CD8-positive, alpha-beta memory T cell (primary cell): ENCODE measurements at regions not wholly inside any gene's neighbourhood (a gene's known extent, or its start where the extent isn't known, plus 50 kb on each side); places are given as distances from the start of the nearest gene placed in this dataset.

ENCODE experiments used
- CTCF ChIA-PET: fragments of 350-600 bp; sonication (Branson Sonifier 250); formaldehyde crosslinking; loops from one replicate; lab custom pipeline; 2021; ENCODE audit warnings: antibody characterized with exemption; lab: Charles Lee
- POLR2A ChIA-PET: fragments of 350-600 bp; sonication (Branson Sonifier 250); formaldehyde crosslinking; loops from one replicate; lab custom pipeline; 2021; ENCODE audit warnings: antibody characterized with exemption; lab: Charles Lee
- DNase-seq, 5 donors: peaks; one replicate each; pipeline versions ENCODE4 v3.0.0 to v3.0.0-alpha.2; 2020 to 2022; ENCODE audit warnings: mixed read lengths in 1 of 5
- H3K27ac ChIP-seq: one replicate; pipeline ENCODE4 v1.7.0; 2013; ENCODE audit warnings: low read depth, mild to moderate bottlenecking, low read length, moderate library complexity
- H3K27me3 ChIP-seq: 2 replicates; pipeline ENCODE4 v1.7.0; 2013; ENCODE audit warnings: low read length, mild to moderate bottlenecking; ENCODE audit not compliant: insufficient read depth, poor library complexity, severe bottlenecking
- H3K36me3 ChIP-seq: 2 replicates; pipeline ENCODE4 v1.7.0; 2013; ENCODE audit warnings: mild to moderate bottlenecking, low read length, moderate library complexity; ENCODE audit not compliant: insufficient read depth
- H3K4me1 ChIP-seq: 2 replicates; pipeline ENCODE4 v1.7.0; 2013; ENCODE audit warnings: mild to moderate bottlenecking, low read length, moderate library complexity; ENCODE audit not compliant: insufficient read depth
- H3K4me3 ChIP-seq: 2 replicates; pipeline ENCODE4 v1.7.0; 2013; ENCODE audit warnings: mild to moderate bottlenecking, low read length
- H3K9me3 ChIP-seq: 2 replicates; pipeline ENCODE4 v1.7.0; 2013; ENCODE audit warnings: mild to moderate bottlenecking, low read length
- H3K27ac Mint-ChIP-seq, 8 donors: one replicate each; pipeline ENCODE4 v1.8.0; 2020 to 2021; ENCODE audit warnings: mixed read lengths in 8 of 8, mild to moderate bottlenecking in 6 of 8, inconsistent platforms in 3 of 8, moderate library complexity in 3 of 8
- H3K27me3 Mint-ChIP-seq, 2 donors: one replicate each; pipeline ENCODE4 v1.8.0; 2020 to 2021; ENCODE audit warnings: mixed read lengths in 2 of 2, mild to moderate bottlenecking in 1 of 2, moderate library complexity in 1 of 2
- H3K36me3 Mint-ChIP-seq, 3 donors: one replicate each; pipeline ENCODE4 v1.8.0; 2020 to 2021; ENCODE audit warnings: mixed read lengths in 3 of 3, inconsistent platforms in 1 of 3, mild to moderate bottlenecking in 1 of 3
- H3K4me1 Mint-ChIP-seq, 3 donors: one replicate each; pipeline ENCODE4 v1.8.0; 2020 to 2021; ENCODE audit warnings: mixed read lengths in 3 of 3, inconsistent platforms in 1 of 3, mild to moderate bottlenecking in 1 of 3
- H3K4me3 Mint-ChIP-seq, 7 donors: one replicate each; pipeline ENCODE4 v1.8.0; 2020 to 2021; ENCODE audit warnings: mixed read lengths in 7 of 7, mild to moderate bottlenecking in 6 of 7, moderate library complexity in 4 of 7, inconsistent platforms in 2 of 7
- H3K9me3 Mint-ChIP-seq, 5 donors: one replicate each; pipeline ENCODE4 v1.8.0; 2020 to 2022; ENCODE audit warnings: mixed read lengths in 5 of 5, mild to moderate bottlenecking in 3 of 5, moderate library complexity in 2 of 5, inconsistent platforms in 1 of 5

- Histone ChIP-seq H3K4me1 (no peaks in the 10 kb centered on the region), H3K27me3 (no peaks in the 10 kb centered on the region), H3K9me3 (no peaks in the 10 kb centered on the region), H3K4me3 (no peak overlapping the region), H3K27ac (no peak overlapping the region), H3K36me3 (no peaks in the 10 kb centered on the region)
- H3K9me3 Mint-ChIP-seq, result no peaks in the 10 kb centered on the region
- DNase-seq, result no peak
- no peaks in the 10 kb centered on the region for H3K36me3 Mint-ChIP-seq
- peaks cover 8 to 20% of the 10 kb centered on the region in 2 donors for H3K27me3 Mint-ChIP-seq
- H3K4me1 Mint-ChIP-seq, result no peaks in the 10 kb centered on the region
- no peak overlapping the region for H3K4me3 Mint-ChIP-seq
- ChIA-PET POLR2A (no interaction called here), CTCF (no interaction called here)
- H3K27ac Mint-ChIP-seq, result no peak overlapping the region
Observed at GRCh38 chr7:25318047-25318446, 89.8 kb upstream of the NPVF start.

- no peaks in the 10 kb centered on the region for H3K36me3 Mint-ChIP-seq
- POLR2A ChIA-PET, result no interaction called here
- H3K9me3 Mint-ChIP-seq, result peaks cover 0 to 2% (median 0%) of the 10 kb centered on the region in 5 donors
Observed at GRCh38 chr7:25319707-25320106, 91.4 kb upstream of the NPVF start.

DNA sequence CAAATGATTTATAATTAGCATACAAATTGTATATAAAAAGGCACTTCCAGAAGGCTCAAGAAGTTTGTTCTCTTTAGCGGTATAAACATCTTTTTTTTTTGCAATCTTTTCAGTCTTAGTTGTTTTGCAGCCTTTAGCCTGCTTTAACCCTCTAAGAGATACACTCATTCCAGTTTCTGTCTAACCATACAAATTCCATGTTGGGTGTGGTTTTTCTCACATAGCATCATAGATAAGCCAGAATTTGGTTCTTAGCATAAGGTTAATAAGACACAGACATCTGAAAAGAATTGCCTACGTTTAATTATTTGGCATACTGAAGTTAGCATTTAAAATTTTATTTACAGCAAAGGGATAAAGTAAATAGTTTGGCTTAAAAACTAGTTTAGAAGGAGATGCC is 92.5 kb upstream of the NPVF start:
- H3K4me3 ChIP-seq, result no peak overlapping the region
- no peak for DNase-seq
- CTCF ChIA-PET, result no interaction called here
- H3K9me3 Mint-ChIP-seq, result peaks cover 0 to 2% (median 0%) of the 10 kb centered on the region in 5 donors
- no peaks in the 10 kb centered on the region for H3K27me3 ChIP-seq
- H3K36me3 ChIP-seq, result no peaks in the 10 kb centered on the region
- no peaks in the 10 kb centered on the region for H3K9me3 ChIP-seq
- no peak overlapping the region for H3K4me3 Mint-ChIP-seq
- no peaks in the 10 kb centered on the region for H3K4me1 Mint-ChIP-seq
- no peak overlapping the region for H3K27ac Mint-ChIP-seq
- H3K4me1 ChIP-seq, result no peaks in the 10 kb centered on the region
- no peak overlapping the region for H3K27ac ChIP-seq
- POLR2A ChIA-PET, result no interaction called here
- H3K36me3 Mint-ChIP-seq, result no peaks in the 10 kb centered on the region
- peaks cover 9 to 24% of the 10 kb centered on the region in 2 donors for H3K27me3 Mint-ChIP-seq

More at GRCh38 chr7:25319707-25320106, 91.4 kb upstream of the NPVF start:
- Histone ChIP-seq H3K4me1 (no peaks in the 10 kb centered on the region), H3K9me3 (no peaks in the 10 kb centered on the region), H3K4me3 (no peak overlapping the region), H3K27me3 (no peaks in the 10 kb centered on the region), H3K27ac (no peak overlapping the region), H3K36me3 (no peaks in the 10 kb centered on the region)
- H3K4me3 Mint-ChIP-seq, result no peak overlapping the region
- CTCF ChIA-PET, result no interaction called here
- peaks cover 9 to 25% of the 10 kb centered on the region in 2 donors for H3K27me3 Mint-ChIP-seq
- no peaks in the 10 kb centered on the region for H3K4me1 Mint-ChIP-seq
- H3K27ac Mint-ChIP-seq, result no peak overlapping the region
- DNase-seq, result no peak

- Mint-ChIP-seq H3K4me1 (no peaks in the 10 kb centered on the region), H3K36me3 (no peaks in the 10 kb centered on the region), H3K9me3 (peaks cover 0 to 2% (median 0%) of the 10 kb centered on the region in 5 donors), H3K4me3 (no peak overlapping the region), H3K27me3 (peaks cover 9 to 26% of the 10 kb centered on the region in 2 donors), H3K27ac (no peak overlapping the region)
- H3K27ac ChIP-seq, result no peak overlapping the region
- no peak overlapping the region for H3K4me3 ChIP-seq
- DNase-seq, result no peak
- no peaks in the 10 kb centered on the region for H3K9me3 ChIP-seq
- ChIA-PET CTCF (no interaction called here), POLR2A (no interaction called here)
- no peaks in the 10 kb centered on the region for H3K27me3 ChIP-seq
- no peaks in the 10 kb centered on the region for H3K4me1 ChIP-seq
- H3K36me3 ChIP-seq, result no peaks in the 10 kb centered on the region
Observed at GRCh38 chr7:25321424-25321823, 93.1 kb upstream of the NPVF start.

DNA sequence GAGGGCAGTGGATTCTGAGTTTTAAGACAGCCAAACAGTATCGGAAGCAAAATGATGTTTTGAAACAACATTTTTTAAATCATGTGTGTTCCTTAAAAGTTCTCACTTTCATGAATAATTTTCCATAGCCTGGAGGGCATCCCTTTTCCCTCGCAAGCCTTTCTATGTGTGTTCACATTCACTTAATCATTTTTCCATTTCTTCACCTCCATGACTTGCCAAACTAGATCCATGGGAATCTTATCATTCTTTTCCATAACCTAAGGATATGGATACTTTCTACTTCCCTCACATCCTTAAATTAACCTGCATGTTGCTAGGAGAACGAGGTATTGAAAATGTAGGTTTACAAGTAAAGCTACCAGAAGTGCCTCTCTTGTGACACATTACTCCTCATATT is 94.2 kb upstream of the NPVF start:
- Histone ChIP-seq H3K4me3 (no peak overlapping the region), H3K4me1 (no peaks in the 10 kb centered on the region), H3K9me3 (no peaks in the 10 kb centered on the region), H3K36me3 (no peaks in the 10 kb centered on the region), H3K27ac (no peak overlapping the region), H3K27me3 (no peaks in the 10 kb centered on the region)
- no peak overlapping the region for H3K27ac Mint-ChIP-seq
- H3K4me3 Mint-ChIP-seq, result no peak overlapping the region
- H3K4me1 Mint-ChIP-seq, result no peaks in the 10 kb centered on the region
- ChIA-PET CTCF (no interaction called here), POLR2A (no interaction called here)
- H3K9me3 Mint-ChIP-seq, result peaks cover 0 to 2% (median 0%) of the 10 kb centered on the region in 5 donors
- peaks cover 7 to 23% of the 10 kb centered on the region in 2 donors for H3K27me3 Mint-ChIP-seq
- DNase-seq, result no peak
- H3K36me3 Mint-ChIP-seq, result no peaks in the 10 kb centered on the region

DNA sequence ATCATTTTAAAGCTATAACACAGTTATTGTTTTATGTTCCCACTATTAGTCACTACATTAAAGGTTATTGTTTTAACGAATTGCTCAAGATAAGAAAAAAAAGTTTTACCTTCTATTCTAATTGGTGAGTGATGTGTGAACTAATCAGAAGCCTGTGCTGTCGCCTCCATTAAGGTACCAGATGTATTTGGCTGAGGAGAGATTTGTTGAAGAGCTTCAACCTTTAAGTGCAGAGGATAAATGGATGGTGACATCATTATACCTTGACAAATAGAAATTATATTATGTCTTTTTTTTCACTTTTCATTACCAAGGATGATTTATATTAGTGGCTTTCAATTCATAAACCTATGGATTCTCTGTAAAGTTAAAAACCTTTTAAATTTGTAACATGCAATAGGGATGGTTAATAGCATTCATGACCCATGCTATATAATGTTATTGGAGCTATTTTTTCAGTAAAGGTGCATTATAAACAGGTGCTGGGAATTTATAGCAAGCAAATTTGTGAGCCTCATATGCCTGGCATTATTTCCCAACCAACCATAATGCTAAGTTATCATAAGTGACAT is 97.0 kb upstream of the NPVF start:
- no peaks in the 10 kb centered on the region for H3K27me3 ChIP-seq

GRCh38 chr7:25326501-25327156 is 98.3 kb upstream of the NPVF start:
- Histone ChIP-seq H3K4me3 (no peak overlapping the region), H3K36me3 (no peaks in the 10 kb centered on the region), H3K4me1 (no peaks in the 10 kb centered on the region), H3K9me3 (no peaks in the 10 kb centered on the region), H3K27me3 (no peaks in the 10 kb centered on the region), H3K27ac (no peak overlapping the region)
- DNase-seq, result no peak
- H3K27me3 Mint-ChIP-seq, result peaks cover 7 to 18% of the 10 kb centered on the region in 2 donors
- H3K4me3 Mint-ChIP-seq, result no peak overlapping the region
- H3K27ac Mint-ChIP-seq, result no peak overlapping the region
- POLR2A ChIA-PET, result no interaction called here
- H3K36me3 Mint-ChIP-seq, result no peaks in the 10 kb centered on the region
- CTCF ChIA-PET, result no interaction called here
- H3K4me1 Mint-ChIP-seq, result no peaks in the 10 kb centered on the region
- H3K9me3 Mint-ChIP-seq, result peaks cover 0 to 2% (median 0%) of the 10 kb centered on the region in 5 donors

More for the DNA sequence above, 97.0 kb upstream of the NPVF start:
- DNase-seq, result no peak
- ChIA-PET POLR2A (no interaction called here), CTCF (no interaction called here)
- no peaks in the 10 kb centered on the region for H3K36me3 ChIP-seq
- Mint-ChIP-seq H3K36me3 (no peaks in the 10 kb centered on the region), H3K27ac (no peak overlapping the region), H3K9me3 (peaks cover 0 to 2% (median 0%) of the 10 kb centered on the region in 5 donors), H3K27me3 (peaks cover 7 to 18% of the 10 kb centered on the region in 2 donors), H3K4me3 (no peak overlapping the region), H3K4me1 (no peaks in the 10 kb centered on the region)
- H3K4me1 ChIP-seq, result no peaks in the 10 kb centered on the region
- no peak overlapping the region for H3K27ac ChIP-seq
- H3K9me3 ChIP-seq, result no peaks in the 10 kb centered on the region
- no peak overlapping the region for H3K4me3 ChIP-seq

GRCh38 chr7:25329815-25330214 is 101.5 kb upstream of the NPVF start:
- H3K9me3 ChIP-seq, result no peaks in the 10 kb centered on the region
- H3K36me3 Mint-ChIP-seq, result no peaks in the 10 kb centered on the region
- H3K27ac Mint-ChIP-seq, result no peak overlapping the region
- H3K4me3 Mint-ChIP-seq, result no peak overlapping the region
- no peaks in the 10 kb centered on the region for H3K27me3 ChIP-seq
- H3K27ac ChIP-seq, result no peak overlapping the region
- DNase-seq, result no peak
- no peaks in the 10 kb centered on the region for H3K4me1 Mint-ChIP-seq
- POLR2A ChIA-PET, result no interaction called here
- H3K4me1 ChIP-seq, result no peaks in the 10 kb centered on the region
- no peaks in the 10 kb centered on the region for H3K9me3 Mint-ChIP-seq
- H3K27me3 Mint-ChIP-seq, result peaks cover 3 to 28% of the 10 kb centered on the region in 2 donors
- no peak overlapping the region for H3K4me3 ChIP-seq
- H3K36me3 ChIP-seq, result no peaks in the 10 kb centered on the region
- CTCF ChIA-PET, result no interaction called here
